SK-N-SH (cell line): ENCODE measurements at regions not wholly inside any gene's neighbourhood (a gene's known extent, or its start where the extent isn't known, plus 50 kb on each side); places are given as distances from the start of the nearest gene placed in this dataset.
A peak's percentile ranks its signal among the peaks of the same experiment; 100 is the strongest.

Source experiments
- CHD2 ChIP-seq: fragments of 150-350 bp; IDR thresholded peaks from 2 replicates; pipeline ENCODE4 v1.6.1; 2018; ENCODE audit warnings: low read length; ENCODE audit not compliant: partially characterized antibody
- ELF1 ChIP-seq: IDR thresholded peaks from 2 replicates; pipeline ENCODE4 v1.4.0; 2012
- EP300 ChIP-seq, 2 experiments: IDR thresholded peaks; 2 replicates each; pipeline versions ENCODE4 v1.4.0 to v1.6.1; 2012; ENCODE audit warnings: borderline replicate concordance in 1 of 2, low read depth in 1 of 2, low read length in 1 of 2
- FOSL2 ChIP-seq: IDR thresholded peaks from 2 replicates; pipeline ENCODE4 v1.4.0; 2012; ENCODE audit warnings: low read depth, mild to moderate bottlenecking, moderate library complexity, borderline replicate concordance
- FOXJ3 ChIP-seq: sonication (generic); formaldehyde crosslinking; IDR thresholded peaks from 2 replicates; pipeline ENCODE4 v1.5.1; 2020; ENCODE audit warnings: mild to moderate bottlenecking, missing genetic modification reagents
- FOXM1 ChIP-seq: IDR thresholded peaks from 2 replicates; pipeline ENCODE4 v1.4.0; 2012; ENCODE audit warnings: low read depth, mild to moderate bottlenecking
- GABPA ChIP-seq: IDR thresholded peaks from 2 replicates; pipeline ENCODE4 v1.4.0; 2012; ENCODE audit warnings: low read depth, mild to moderate bottlenecking
- GATA2 ChIP-seq: sonication (generic); formaldehyde crosslinking; IDR thresholded peaks from 2 replicates; pipeline ENCODE4 v1.5.0; 2020; ENCODE audit warnings: mild to moderate bottlenecking, missing genetic modification reagents
- IRF3 ChIP-seq: fragments of 150-350 bp; IDR thresholded peaks from 2 replicates; pipeline ENCODE4 v1.6.1; 2016; ENCODE audit warnings: mild to moderate bottlenecking, low read depth, low read length
- JUND ChIP-seq: IDR thresholded peaks from 2 replicates; pipeline ENCODE4 v1.4.0; 2012
- MAX ChIP-seq: IDR thresholded peaks from 2 replicates; pipeline ENCODE4 v1.4.0; 2012; ENCODE audit warnings: low read depth
- MEF2A ChIP-seq: IDR thresholded peaks from 2 replicates; pipeline ENCODE4 v1.4.0; 2012; ENCODE audit warnings: low read depth, borderline replicate concordance
- MXI1 ChIP-seq: IDR thresholded peaks from 2 replicates; pipeline ENCODE4 v1.6.1; 2012; ENCODE audit warnings: mild to moderate bottlenecking, low read depth, low read length, improper control_type of control experiment
- NFIC ChIP-seq: IDR thresholded peaks from 2 replicates; pipeline ENCODE4 v1.4.0; 2012; ENCODE audit warnings: borderline replicate concordance
- NRF1 ChIP-seq: IDR thresholded peaks from 2 replicates; pipeline ENCODE4 v1.6.1; 2012; ENCODE audit warnings: low read depth, mild to moderate bottlenecking, low read length
- POLR2AphosphoS5 ChIP-seq: IDR thresholded peaks from 2 replicates; pipeline ENCODE4 v1.6.1; 2012; ENCODE audit warnings: low read depth, low read length
- RAD21 ChIP-seq: IDR thresholded peaks from 2 replicates; pipeline ENCODE4 v1.6.1; 2012; ENCODE audit warnings: mild to moderate bottlenecking, low read length
- RCOR1 ChIP-seq: fragments of 150-350 bp; IDR thresholded peaks from 2 replicates; pipeline ENCODE4 v1.6.1; 2017; ENCODE audit warnings: antibody characterized with exemption, low read length
- RXRA ChIP-seq: IDR thresholded peaks from 2 replicates; pipeline ENCODE4 v1.4.0; 2012; ENCODE audit warnings: low read depth, mild to moderate bottlenecking, borderline replicate concordance
- SMC3 ChIP-seq: IDR thresholded peaks from 2 replicates; pipeline ENCODE4 v1.6.1; 2012; ENCODE audit warnings: low read depth, low read length, improper control_type of control experiment
- USF2 ChIP-seq: fragments of 150-350 bp; IDR thresholded peaks from 2 replicates; pipeline ENCODE4 v1.6.1; 2017; ENCODE audit warnings: antibody characterized with exemption, low read length, low read depth, borderline replicate concordance
- YY1 ChIP-seq: IDR thresholded peaks from 2 replicates; pipeline ENCODE4 v1.4.0; 2012; ENCODE audit warnings: low read depth, mild to moderate bottlenecking
- ZBTB33 ChIP-seq: IDR thresholded peaks from 2 replicates; pipeline ENCODE4 v1.4.0; 2012; ENCODE audit warnings: low read depth, borderline replicate concordance

GRCh38 chr20:48538058-48538825 lies 289.6 kb downstream of the PREX1 start (continued):
- TF ChIP-seq GATA2 (CRISPR knock-in tag) (no peak), JUND (peak; percentile 21; the same call in 1 of the 2 replicates), NFIC (peak; percentile 81), RCOR1 (no peak), MEF2A (no peak), MAX (no peak), YY1 (no peak), USF2 (no peak), FOXJ3 (CRISPR knock-in tag) (no peak), CHD2 (no peak), POLR2AphosphoS5 (no peak), NRF1 (no peak), EP300 (IDR thresholded peaks at IDR 0.05; ENCODE audit: borderline replicate concordance in 1 of 2, low read depth in 1 of 2, low read length in 1 of 2) (peak in 1 of 2 experiments; percentile 36; a peak in 1 of 4 replicates), FOXM1 (no peak), RXRA (no peak; the same call in 1 of the 2 replicates), ELF1 (no peak), MXI1 (no peak), IRF3 (no peak), GABPA (no peak), RAD21 (no peak), ZBTB33 (no peak), FOSL2 (no peak), SMC3 (no peak)
- TF ChIP-seq, all 33 proteins: peak for 6
